H1 (cell line): ENCODE measurements at regions not wholly inside any gene's neighbourhood (a gene's known extent, or its start where the extent isn't known, plus 50 kb on each side); places are given as distances from the start of the nearest gene placed in this dataset.

Source experiments
- CREB1 ChIP-seq: IDR thresholded peaks from 2 replicates; pipeline ENCODE4 v1.6.1; 2012; ENCODE audit warnings: inconsistent platforms
- GABPA ChIP-seq: IDR thresholded peaks from 2 replicates; pipeline ENCODE4 v1.6.1; 2011; ENCODE audit warnings: mild to moderate bottlenecking, low read length, moderate library complexity, borderline replicate concordance; ENCODE audit not compliant: insufficient read depth
- KDM1A ChIP-seq: fragments of 200-600, 300-600 bp; sonication (generic); IDR thresholded peaks from 2 replicates; pipeline ENCODE4 v1.7.1; 2016; ENCODE audit warnings: mild to moderate bottlenecking, low read length, borderline replicate concordance
- PHF8 ChIP-seq: fragments of 200-600 bp; sonication (generic); conservative IDR thresholded peaks from 2 replicates; pipeline ENCODE4 v1.7.1; 2012; ENCODE audit warnings: low read depth, mild to moderate bottlenecking, inconsistent platforms, low read length, moderate library complexity
- POLR2A ChIP-seq, 2 experiments: IDR thresholded peaks; 1 replicate in 1 of 2; 2 replicates in 1 of 2; pipeline ENCODE4 v1.6.1; 2011; ENCODE audit warnings: low read depth in 2 of 2, low read length in 2 of 2, mild to moderate bottlenecking in 2 of 2; ENCODE audit errors: control extremely low read depth in 1 of 2
- POLR2AphosphoS5 ChIP-seq: IDR thresholded peaks from 2 replicates; pipeline ENCODE4 v1.6.1; 2011; ENCODE audit warnings: low read depth, low read length
- RNF2 ChIP-seq: fragments of 200-900, 300-1000 bp; sonication (generic); IDR thresholded peaks from 2 replicates; pipeline ENCODE4 v1.7.1; 2016; ENCODE audit warnings: borderline replicate concordance, low read depth, mild to moderate bottlenecking, antibody characterized with exemption, low read length; ENCODE audit not compliant: poor library complexity, severe bottlenecking; ENCODE audit errors: missing control alignments
- SIN3A ChIP-seq, 2 experiments: IDR thresholded peaks in 1 of 2; conservative IDR thresholded peaks in 1 of 2; 2 replicates each; pipeline ENCODE4 v1.6.1; 2011 to 2012; ENCODE audit warnings: low read length in 2 of 2, improper control_type of control experiment in 1 of 2, low read depth in 1 of 2, mild to moderate bottlenecking in 1 of 2
- SP4 ChIP-seq: IDR thresholded peaks from 2 replicates; pipeline ENCODE4 v1.6.1; 2012; ENCODE audit warnings: low read length, inconsistent platforms
- TAF7 ChIP-seq: optimal IDR thresholded peaks from 2 replicates; pipeline ENCODE3; 2011; ENCODE audit warnings: low read depth, mild to moderate bottlenecking, inconsistent platforms, low read length, moderate library complexity, borderline replicate concordance

- no peak for TF ChIP-seq TAF7
- no peak for TF ChIP-seq RNF2
- TF ChIP-seq SP4 = no peak
- no peak for TF ChIP-seq CREB1
- no peak for TF ChIP-seq POLR2A (IDR thresholded peaks at IDR 0.05; ENCODE audit: control extremely low read depth in 1 of 2, low read depth in 2 of 2, low read length in 2 of 2)
- no peak for TF ChIP-seq PHF8
- TF ChIP-seq KDM1A = no peak
- no peak for TF ChIP-seq SIN3A (conservative IDR thresholded peaks at IDR 0.05 in 1 of 2, IDR thresholded peaks at IDR 0.05 in 1 of 2; ENCODE audit: low read depth in 1 of 2, low read length in 2 of 2)
- TF ChIP-seq GABPA = no peak
- no peak for TF ChIP-seq POLR2AphosphoS5
Observed at GRCh38 chr1:4024811-4025210, 124.7 kb upstream of the C1orf174 start.
